ENCODE measurements at regions not wholly inside any gene's neighbourhood (a gene's known extent, or its start where the extent isn't known, plus 50 kb on each side); places are given as distances from the start of the nearest gene placed in this dataset.

DNA sequence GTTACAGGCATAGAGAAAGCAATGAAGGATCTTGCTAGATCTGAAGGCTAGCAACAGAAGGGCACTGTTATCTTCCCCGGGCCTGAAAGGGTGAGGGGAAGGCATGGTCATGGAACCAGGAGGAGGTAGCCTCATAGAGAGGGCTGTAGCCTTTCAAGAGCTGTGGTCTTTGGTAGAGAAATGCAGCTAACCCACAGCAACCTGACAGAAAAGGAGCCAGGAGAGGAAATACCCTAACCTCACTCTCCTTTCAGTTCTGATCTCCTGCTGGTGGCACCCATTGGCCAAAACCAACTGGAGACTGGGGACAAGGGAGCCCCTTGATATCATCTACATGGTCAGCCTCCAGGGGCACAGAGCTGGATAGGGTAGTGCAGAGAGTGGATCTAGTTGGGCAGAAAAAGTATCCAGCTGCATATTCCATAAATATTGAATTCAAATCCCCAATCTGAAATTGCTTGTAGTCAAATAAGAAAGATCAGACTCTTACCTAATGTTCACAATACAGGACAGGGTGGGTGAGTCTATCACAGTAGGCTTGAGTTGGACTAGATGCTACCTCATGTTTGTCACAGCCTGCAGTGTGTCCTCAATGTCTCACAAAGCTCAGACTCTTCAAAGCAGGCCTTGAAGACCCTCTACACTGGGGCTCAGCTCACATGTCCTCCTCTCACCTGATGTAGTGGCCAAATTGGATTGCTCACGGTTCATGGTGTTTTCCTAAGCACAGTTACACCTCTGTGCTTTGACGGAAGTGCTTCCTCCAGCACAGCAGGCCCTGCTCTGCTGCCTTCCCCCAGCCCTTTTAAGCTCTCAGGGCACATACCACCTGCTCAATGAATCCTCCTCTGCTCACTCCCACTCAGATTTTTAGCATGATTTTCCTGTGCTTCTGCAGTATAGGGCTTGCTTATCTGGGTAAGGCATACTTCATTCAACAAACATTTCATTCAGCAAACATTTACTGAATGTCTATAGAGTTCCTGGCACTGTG, 74.1 kb upstream of the JUN start:
- Histone ChIP-seq H3K4me3 (no peak overlapping the region), H3K9me3 (no peaks in the 10 kb centered on the region), H3K4me1 (peaks cover 0 to 27% (median 3%) of the 10 kb centered on the region in 3 donors), H3K36me3 (no peaks in the 10 kb centered on the region), H3K27ac (no peak overlapping the region), H3K27me3 (no peaks in the 10 kb centered on the region)
- no peak for TF ChIP-seq POLR2A (IDR thresholded peaks at IDR 0.05)
- WGBS, 2 donors: 72 to 81% methylated on average over 3 of the region's 3 CpGs
- intact Hi-C loops (cut with DNase I): no loop called here
- DNase-seq: no peak

DNA sequence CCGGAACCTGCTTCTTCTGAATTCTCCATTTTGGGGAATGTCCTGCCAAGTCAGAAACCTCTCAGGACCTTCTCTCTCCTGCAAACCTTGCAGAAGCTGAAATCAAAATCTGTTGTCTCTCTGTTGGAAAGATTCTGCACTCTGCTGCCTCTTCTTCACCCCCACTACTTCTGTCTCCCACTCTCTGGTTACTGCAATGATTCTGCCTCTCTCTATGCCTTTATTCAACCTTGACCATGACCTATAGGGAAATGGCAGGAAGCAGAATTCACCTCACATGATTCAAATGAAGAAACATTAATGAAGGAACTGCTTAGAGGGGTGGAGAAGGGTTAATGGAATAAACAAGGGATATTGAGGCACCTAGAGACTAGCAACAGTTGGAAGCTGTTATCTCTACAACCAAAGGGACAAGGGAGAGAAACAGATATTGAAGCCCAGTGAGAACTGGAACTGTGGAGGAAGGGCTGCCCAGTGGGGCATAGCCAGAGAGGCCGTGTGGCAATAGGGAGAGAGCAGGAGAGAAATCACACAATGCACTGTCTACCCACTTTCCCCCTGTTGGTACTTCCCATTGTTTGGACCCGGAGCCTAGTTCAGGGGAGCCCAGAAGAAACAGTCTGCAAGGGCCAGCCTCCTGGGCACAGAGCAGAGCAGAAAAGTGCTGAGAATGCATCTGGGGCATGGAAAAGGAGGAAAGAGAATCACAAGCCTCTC, 76.1 kb upstream of the JUN start:
- WGBS, 2 donors: 92 to 94% methylated on average over 3 of the region's 3 CpGs
- intact Hi-C loops (cut with DNase I): no loop called here

GRCh38 chr1:58861076-58861475, 77.2 kb upstream of the JUN start:
- no peaks in the 10 kb centered on the region for H3K27me3 ChIP-seq
- 83 to 85% methylated on average over 1 of the region's 1 CpG for WGBS, 2 donors
- intact Hi-C loops (cut with DNase I): no loop called here

More for the DNA sequence above, 76.1 kb upstream of the JUN start:
- Histone ChIP-seq H3K9me3 (no peaks in the 10 kb centered on the region), H3K4me1 (peaks cover 0 to 19% (median 3%) of the 10 kb centered on the region in 3 donors), H3K36me3 (no peaks in the 10 kb centered on the region), H3K27ac (no peak overlapping the region), H3K27me3 (no peaks in the 10 kb centered on the region), H3K4me3 (no peak overlapping the region)
- TF ChIP-seq POLR2A (IDR thresholded peaks at IDR 0.05) (no peak), CTCF (IDR thresholded peaks at IDR 0.05) (no peak)
- no peak for DNase-seq

DNA sequence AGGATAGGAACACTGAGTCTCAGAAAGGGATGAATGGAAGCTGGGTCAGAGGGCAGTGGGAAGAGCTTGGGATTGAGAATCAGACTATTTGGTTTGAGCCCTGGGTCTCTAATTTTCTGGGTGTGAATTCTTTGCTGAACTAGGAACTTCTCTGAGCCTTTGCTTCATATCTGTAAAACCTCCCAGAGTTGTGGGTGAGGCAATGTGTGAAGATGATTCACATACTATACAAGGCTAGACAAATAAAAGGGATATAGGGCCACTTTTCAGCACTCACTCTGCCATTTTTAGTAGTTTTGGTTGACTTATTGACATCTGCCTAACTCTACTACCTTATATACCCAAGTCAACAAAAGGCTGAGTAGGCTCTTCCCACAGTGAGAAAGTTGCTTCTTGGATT, 77.7 kb upstream of the JUN start:
- Histone ChIP-seq H3K36me3 (no peaks in the 10 kb centered on the region), H3K4me1 (peaks cover 0 to 10% (median 0%) of the 10 kb centered on the region in 3 donors), H3K27ac (peak overlapping the region in 1 of 4 donors; percentile 51), H3K4me3 (no peak overlapping the region), H3K9me3 (no peaks in the 10 kb centered on the region), H3K27me3 (no peaks in the 10 kb centered on the region)
- TF ChIP-seq POLR2A (IDR thresholded peaks at IDR 0.05) (no peak), CTCF (IDR thresholded peaks at IDR 0.05) (no peak)
- intact Hi-C loops (cut with DNase I): no loop called here
- no peak for DNase-seq

More at GRCh38 chr1:58861076-58861475, 77.2 kb upstream of the JUN start:
- no peak for DNase-seq
- Histone ChIP-seq H3K27ac (peak overlapping the region in 1 of 4 donors; percentile 51), H3K9me3 (no peaks in the 10 kb centered on the region), H3K36me3 (no peaks in the 10 kb centered on the region), H3K4me3 (no peak overlapping the region), H3K4me1 (peaks cover 0 to 10% (median 0%) of the 10 kb centered on the region in 3 donors)
- TF ChIP-seq POLR2A (IDR thresholded peaks at IDR 0.05) (no peak), CTCF (IDR thresholded peaks at IDR 0.05) (no peak)

- Histone ChIP-seq H3K27me3 (no peaks in the 10 kb centered on the region), H3K36me3 (no peaks in the 10 kb centered on the region), H3K9me3 (no peaks in the 10 kb centered on the region), H3K4me1 (peaks cover 0 to 10% (median 0%) of the 10 kb centered on the region in 3 donors), H3K27ac (no peak overlapping the region), H3K4me3 (no peak overlapping the region)
- no peak for DNase-seq
- TF ChIP-seq POLR2A (IDR thresholded peaks at IDR 0.05): no peak
- no peak for TF ChIP-seq CTCF (IDR thresholded peaks at IDR 0.05)
- intact Hi-C loops (cut with DNase I): no loop called here
- WGBS, 2 donors: 100% methylated on average over 1 of the region's 1 CpG
Measured at GRCh38 chr1:58862728-58863385, 79.0 kb upstream of the JUN start.
